ENCODE measurements at regions not wholly inside any gene's neighbourhood (a gene's known extent, or its start where the extent isn't known, plus 50 kb on each side); places are given as distances from the start of the nearest gene placed in this dataset.

DNA sequence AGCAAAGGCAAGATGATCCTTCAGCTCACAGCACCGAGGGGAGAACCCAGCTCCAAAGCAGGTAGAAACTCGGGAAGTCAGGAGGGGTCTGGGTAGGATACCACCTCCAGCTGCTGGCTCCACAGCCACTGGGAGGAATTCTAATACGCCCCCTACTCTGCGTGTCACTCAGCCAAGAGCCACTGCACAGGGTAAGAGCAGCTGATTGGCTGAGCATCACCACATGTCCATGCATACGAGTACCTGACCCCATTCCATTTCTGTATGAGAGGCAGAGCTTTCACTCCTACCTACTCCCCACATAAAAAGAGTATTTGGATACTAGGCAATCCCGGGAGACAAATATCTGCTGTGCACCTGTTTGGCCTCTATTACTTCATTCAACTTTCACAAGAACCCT lies 121.4 kb downstream of the RRAGC start:
- Histone ChIP-seq H3K27ac (replicated peaks in 1 of 4) (no peak overlapping the region), H3K9me3 (no peaks in the 10 kb centered on the region), H3K27me3 (peaks cover 0 to 16% (median 0%) of the 10 kb centered on the region in 4 donors), H3K36me3 (no peaks in the 10 kb centered on the region), H3K4me1 (no peaks in the 10 kb centered on the region), H3K4me3 (no peak overlapping the region)
- intact Hi-C loops (cut with DNase I), result no loop called here
- TF ChIP-seq EP300 (IDR thresholded peaks at IDR 0.05) (no peak), POLR2A (IDR thresholded peaks at IDR 0.05; ENCODE audit: low read depth) (no peak), POLR2AphosphoS5 (IDR thresholded peaks at IDR 0.05) (no peak)
- TF ChIP-seq, protein P1, sequence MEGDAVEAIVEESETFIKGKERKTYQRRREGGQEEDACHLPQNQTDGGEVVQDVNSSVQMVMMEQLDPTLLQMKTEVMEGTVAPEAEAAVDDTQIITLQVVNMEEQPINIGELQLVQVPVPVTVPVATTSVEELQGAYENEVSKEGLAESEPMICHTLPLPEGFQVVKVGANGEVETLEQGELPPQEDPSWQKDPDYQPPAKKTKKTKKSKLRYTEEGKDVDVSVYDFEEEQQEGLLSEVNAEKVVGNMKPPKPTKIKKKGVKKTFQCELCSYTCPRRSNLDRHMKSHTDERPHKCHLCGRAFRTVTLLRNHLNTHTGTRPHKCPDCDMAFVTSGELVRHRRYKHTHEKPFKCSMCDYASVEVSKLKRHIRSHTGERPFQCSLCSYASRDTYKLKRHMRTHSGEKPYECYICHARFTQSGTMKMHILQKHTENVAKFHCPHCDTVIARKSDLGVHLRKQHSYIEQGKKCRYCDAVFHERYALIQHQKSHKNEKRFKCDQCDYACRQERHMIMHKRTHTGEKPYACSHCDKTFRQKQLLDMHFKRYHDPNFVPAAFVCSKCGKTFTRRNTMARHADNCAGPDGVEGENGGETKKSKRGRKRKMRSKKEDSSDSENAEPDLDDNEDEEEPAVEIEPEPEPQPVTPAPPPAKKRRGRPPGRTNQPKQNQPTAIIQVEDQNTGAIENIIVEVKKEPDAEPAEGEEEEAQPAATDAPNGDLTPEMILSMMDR (IDR thresholded peaks at IDR 0.05), result no peak
- 76% methylated on average over 6 of the region's 6 CpGs for WGBS
- no peak for DNase-seq (ENCODE audit: extremely low spot score)

DNA sequence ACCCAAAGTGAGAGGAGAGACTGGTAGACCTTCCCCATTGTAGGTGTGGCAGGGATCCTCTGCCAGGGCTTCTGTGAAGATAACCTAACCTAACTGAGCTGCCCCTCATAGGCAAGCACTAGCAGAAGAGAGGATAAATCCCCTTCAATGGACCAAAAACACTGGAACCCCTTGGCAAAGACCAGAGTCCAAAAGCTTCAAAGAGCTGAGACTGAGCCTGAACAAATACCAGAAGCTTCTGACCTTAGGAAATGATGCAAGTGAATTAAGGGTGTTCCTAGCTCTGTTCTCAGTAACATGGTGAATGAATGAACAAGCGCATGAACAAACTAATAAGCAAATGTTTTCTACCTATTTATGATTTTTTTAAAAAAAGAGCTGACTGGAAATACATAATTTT lies 123.2 kb downstream of the RRAGC start:
- Histone ChIP-seq H3K27me3 (peaks cover 0 to 27% (median 0%) of the 10 kb centered on the region in 4 donors), H3K36me3 (no peaks in the 10 kb centered on the region), H3K9me3 (no peaks in the 10 kb centered on the region), H3K4me3 (no peak overlapping the region), H3K4me1 (no peaks in the 10 kb centered on the region), H3K27ac (replicated peaks in 1 of 4) (no peak overlapping the region)
- TF ChIP-seq EP300 (IDR thresholded peaks at IDR 0.05), result no peak
- TF ChIP-seq POLR2AphosphoS5 (IDR thresholded peaks at IDR 0.05), result no peak
- TF ChIP-seq POLR2A (IDR thresholded peaks at IDR 0.05; ENCODE audit: low read depth), result no peak
- TF ChIP-seq, protein P1 (IDR thresholded peaks at IDR 0.05), result no peak
- WGBS, result 94% methylated on average over 1 of the region's 1 CpG
- intact Hi-C loops (cut with DNase I), result no loop called here
- no peak for DNase-seq (ENCODE audit: extremely low spot score)

DNA sequence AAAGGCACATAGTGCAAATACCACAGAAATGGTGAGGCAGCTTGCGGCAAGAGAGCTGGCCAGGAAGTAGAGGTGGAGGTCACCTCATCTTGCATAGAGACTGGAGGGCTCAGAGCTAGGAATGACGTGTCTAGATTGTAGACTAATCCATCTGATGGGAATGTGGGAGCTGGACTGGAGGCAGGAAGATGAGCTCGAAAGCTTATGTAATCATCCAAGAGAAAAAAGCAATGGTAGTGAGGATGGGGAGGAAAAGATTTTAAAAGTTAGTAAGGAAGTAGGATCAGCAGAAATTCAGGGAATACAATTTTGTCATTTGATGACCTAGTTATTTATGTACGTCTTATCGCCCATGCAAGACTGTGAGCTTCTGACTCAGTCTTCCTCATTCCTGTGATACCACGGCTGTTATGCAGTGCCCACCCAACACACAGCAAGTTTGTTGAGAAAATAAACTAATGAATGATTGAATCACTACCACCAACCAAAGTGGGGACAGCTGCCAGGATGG lies 123.9 kb downstream of the RRAGC start:
- H3K4me3 ChIP-seq, result no peak overlapping the region
- H3K4me1 ChIP-seq, result no peaks in the 10 kb centered on the region
- no peak overlapping the region for H3K27ac ChIP-seq (replicated peaks in 1 of 4)
- intact Hi-C loops (cut with DNase I), result no loop called here
- 81% methylated on average over 6 of the region's 6 CpGs for WGBS
- peaks cover 0 to 20% (median 0%) of the 10 kb centered on the region in 4 donors for H3K27me3 ChIP-seq
- H3K36me3 ChIP-seq, result no peaks in the 10 kb centered on the region
- H3K9me3 ChIP-seq, result no peaks in the 10 kb centered on the region
- DNase-seq (ENCODE audit: extremely low spot score), result no peak
- TF ChIP-seq EP300 (IDR thresholded peaks at IDR 0.05), result no peak
- TF ChIP-seq POLR2A (IDR thresholded peaks at IDR 0.05; ENCODE audit: low read depth), result no peak
- TF ChIP-seq, protein P1 (IDR thresholded peaks at IDR 0.05), result no peak
- no peak for TF ChIP-seq POLR2AphosphoS5 (IDR thresholded peaks at IDR 0.05)

DNA sequence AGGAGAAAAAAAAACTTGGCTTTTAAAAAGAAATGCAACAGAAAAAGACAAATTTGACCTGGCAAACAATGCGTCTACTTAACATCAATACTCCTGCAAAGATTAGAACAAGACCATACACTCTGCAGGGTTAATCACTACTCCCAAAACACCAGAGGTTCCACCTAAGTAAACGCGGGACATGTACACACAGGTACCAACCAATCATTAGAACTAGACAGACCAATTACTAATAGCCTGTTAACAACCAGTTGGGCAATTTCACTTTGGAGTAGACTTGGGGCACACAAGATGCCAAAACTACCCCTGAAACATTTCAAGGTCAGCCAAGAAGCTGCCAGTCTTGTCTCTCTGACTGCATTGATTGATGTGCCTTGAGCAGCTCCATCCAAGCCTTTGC lies 125.8 kb downstream of the RRAGC start:
- Histone ChIP-seq H3K36me3 (no peaks in the 10 kb centered on the region), H3K27me3 (peaks cover 0 to 36% (median 0%) of the 10 kb centered on the region in 4 donors), H3K9me3 (no peaks in the 10 kb centered on the region), H3K27ac (replicated peaks in 1 of 4) (no peak overlapping the region), H3K4me1 (peaks cover 0 to 1% (median under 1%) of the 10 kb centered on the region in 4 donors), H3K4me3 (no peak overlapping the region)
- TF ChIP-seq EP300 (IDR thresholded peaks at IDR 0.05), result no peak
- no peak for TF ChIP-seq POLR2A (IDR thresholded peaks at IDR 0.05; ENCODE audit: low read depth)
- TF ChIP-seq, protein P1 (IDR thresholded peaks at IDR 0.05), result no peak
- TF ChIP-seq POLR2AphosphoS5 (IDR thresholded peaks at IDR 0.05), result no peak
- intact Hi-C loops (cut with DNase I), result no loop called here
- DNase-seq (ENCODE audit: extremely low spot score), result no peak
- WGBS, result 87% methylated on average over 3 of the region's 3 CpGs
